TTC549 (cell line): ENCODE measurements at regions not wholly inside any gene's neighbourhood (a gene's known extent, or its start where the extent isn't known, plus 50 kb on each side); places are given as distances from the start of the nearest gene placed in this dataset.

Experiments used
- FAIRE-seq: peaks from 2 replicates; lab custom pipeline; 2012; peaks lifted over from hg19 to GRCh38; lab: Jason Lieb, UNC

GRCh38 chr4:35250331-35250730 lies 994.0 kb downstream of the ARAP2 start:
- no peak for FAIRE-seq

GRCh38 chr4:35250761-35251160 lies 993.6 kb downstream of the ARAP2 start:
- FAIRE-seq, result peak; percentile 25

- FAIRE-seq, result no peak
Measured at GRCh38 chr4:35252071-35252470, 992.2 kb downstream of the ARAP2 start.

GRCh38 chr4:35252866-35253265 lies 991.4 kb downstream of the ARAP2 start:
- no peak for FAIRE-seq

- FAIRE-seq, result no peak
Measured at GRCh38 chr4:35253331-35253730, 991.0 kb downstream of the ARAP2 start.

- FAIRE-seq, result no peak
Measured at GRCh38 chr4:35286434-35286833, 957.9 kb downstream of the ARAP2 start.

GRCh38 chr4:35300996-35301774 lies 943.1 kb downstream of the ARAP2 start:
- FAIRE-seq, result no peak

- no peak for FAIRE-seq
Measured at GRCh38 chr4:35315419-35315818, 928.9 kb downstream of the ARAP2 start.

GRCh38 chr4:35325908-35326453 lies 918.3 kb downstream of the ARAP2 start:
- no peak for FAIRE-seq

GRCh38 chr4:35342833-35343232 lies 901.5 kb downstream of the ARAP2 start:
- FAIRE-seq, result no peak

- no peak for FAIRE-seq
Measured at GRCh38 chr4:35347276-35347675, 897.0 kb downstream of the ARAP2 start.

GRCh38 chr4:35358001-35358584 lies 886.2 kb downstream of the ARAP2 start:
- no peak for FAIRE-seq

GRCh38 chr4:35364321-35364870 lies 879.9 kb downstream of the ARAP2 start:
- no peak for FAIRE-seq

GRCh38 chr4:35365186-35365585 lies 879.1 kb downstream of the ARAP2 start:
- no peak for FAIRE-seq

GRCh38 chr4:35399912-35400311 lies 844.4 kb downstream of the ARAP2 start:
- no peak for FAIRE-seq

GRCh38 chr4:35423104-35423503 lies 821.2 kb downstream of the ARAP2 start:
- FAIRE-seq, result no peak

- FAIRE-seq, result no peak
Measured at GRCh38 chr4:35447474-35447873, 796.8 kb downstream of the ARAP2 start.

GRCh38 chr4:35459045-35459444 lies 785.3 kb downstream of the ARAP2 start:
- FAIRE-seq, result no peak

GRCh38 chr4:35461931-35462659 lies 782.2 kb downstream of the ARAP2 start:
- FAIRE-seq, result no peak

- no peak for FAIRE-seq
Measured at GRCh38 chr4:35463251-35463952, 780.9 kb downstream of the ARAP2 start.

- FAIRE-seq, result no peak
Measured at GRCh38 chr4:35464964-35465528, 779.3 kb downstream of the ARAP2 start.

- no peak for FAIRE-seq
Measured at GRCh38 chr4:35491093-35491492, 753.2 kb downstream of the ARAP2 start.
